MCF 10A (cell line): ENCODE measurements at regions not wholly inside any gene's neighbourhood (a gene's known extent, or its start where the extent isn't known, plus 50 kb on each side); places are given as distances from the start of the nearest gene placed in this dataset.

Experiments used
- BruUV-seq: library from RNA; stranded (reverse); fragments of 400-500 nt; replicated peaks from 2 replicates; lab custom pipeline; 2021; lab: Mats Ljungman, UMichigan
- CTCF ChIA-PET: fragments of 300-600 bp; sonication (Branson Sonifier 250); formaldehyde crosslinking; extraction: SDS; loops from one replicate; lab custom pipeline; 2021; ENCODE audit warnings: antibody characterized with exemption, inconsistent platforms; lab: Yijun Ruan, JAX
- POLR2A ChIA-PET: fragments of 300-600, 350-650 bp; sonication (Branson Sonifier 250); formaldehyde crosslinking; extraction: SDS; loops from one replicate; lab custom pipeline; 2020; ENCODE audit warnings: antibody characterized with exemption, inconsistent platforms; lab: Yijun Ruan, JAX
- DNase-seq: peaks from one replicate; pipeline ENCODE4 v3.0.0-alpha.2; 2018; ENCODE audit not compliant: unreplicated experiment
- H3K27ac Mint-ChIP-seq: one replicate; pipeline ENCODE4 v1.8.0; 2022; ENCODE audit warnings: mild to moderate bottlenecking, low read depth, mixed read lengths; ENCODE audit not compliant: unreplicated experiment
- H3K27me3 Mint-ChIP-seq: one replicate; pipeline ENCODE4 v1.8.0; 2022; ENCODE audit warnings: mixed read lengths; ENCODE audit not compliant: insufficient read depth, unreplicated experiment
- H3K36me3 Mint-ChIP-seq: one replicate; pipeline ENCODE4 v1.8.0; 2022; ENCODE audit warnings: mild to moderate bottlenecking, moderate library complexity, mixed read lengths; ENCODE audit not compliant: insufficient read depth, unreplicated experiment
- H3K4me1 Mint-ChIP-seq: one replicate; pipeline ENCODE4 v1.8.0; 2022; ENCODE audit warnings: mixed read lengths; ENCODE audit not compliant: insufficient read depth, unreplicated experiment
- H3K4me3 Mint-ChIP-seq: one replicate; pipeline ENCODE4 v1.8.0; 2022; ENCODE audit warnings: mild to moderate bottlenecking, moderate library complexity, mixed read lengths; ENCODE audit not compliant: unreplicated experiment
- H3K9me3 Mint-ChIP-seq: one replicate; pipeline ENCODE4 v1.8.0; 2022; ENCODE audit warnings: mixed read lengths; ENCODE audit not compliant: unreplicated experiment
- intact Hi-C: fragments of 100-400 bp; cut with micrococcal nuclease; formaldehyde crosslinking; loops from 2 replicates; pipeline ENCODE4 v1.14.1; 2022
- TF ChIP-seq, protein P1 (sequence below): fragments of 200-600 bp; IDR thresholded peaks from one replicate; pipeline ENCODE4 v1.8.0; 2022; ENCODE audit warnings: antibody characterized with exemption, mild to moderate bottlenecking; ENCODE audit not compliant: unreplicated experiment

GRCh38 chr3:5305684-5305989 is 118.1 kb downstream of the EDEM1 start:
- TF ChIP-seq, protein P1, sequence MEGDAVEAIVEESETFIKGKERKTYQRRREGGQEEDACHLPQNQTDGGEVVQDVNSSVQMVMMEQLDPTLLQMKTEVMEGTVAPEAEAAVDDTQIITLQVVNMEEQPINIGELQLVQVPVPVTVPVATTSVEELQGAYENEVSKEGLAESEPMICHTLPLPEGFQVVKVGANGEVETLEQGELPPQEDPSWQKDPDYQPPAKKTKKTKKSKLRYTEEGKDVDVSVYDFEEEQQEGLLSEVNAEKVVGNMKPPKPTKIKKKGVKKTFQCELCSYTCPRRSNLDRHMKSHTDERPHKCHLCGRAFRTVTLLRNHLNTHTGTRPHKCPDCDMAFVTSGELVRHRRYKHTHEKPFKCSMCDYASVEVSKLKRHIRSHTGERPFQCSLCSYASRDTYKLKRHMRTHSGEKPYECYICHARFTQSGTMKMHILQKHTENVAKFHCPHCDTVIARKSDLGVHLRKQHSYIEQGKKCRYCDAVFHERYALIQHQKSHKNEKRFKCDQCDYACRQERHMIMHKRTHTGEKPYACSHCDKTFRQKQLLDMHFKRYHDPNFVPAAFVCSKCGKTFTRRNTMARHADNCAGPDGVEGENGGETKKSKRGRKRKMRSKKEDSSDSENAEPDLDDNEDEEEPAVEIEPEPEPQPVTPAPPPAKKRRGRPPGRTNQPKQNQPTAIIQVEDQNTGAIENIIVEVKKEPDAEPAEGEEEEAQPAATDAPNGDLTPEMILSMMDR = no peak
- no peaks in the 10 kb centered on the region for H3K9me3 Mint-ChIP-seq
- H3K36me3 Mint-ChIP-seq = no peaks in the 10 kb centered on the region
- POLR2A ChIA-PET = no interaction called here
- intact Hi-C loops = loop anchor here (1.0 to 5.0 kb wide), 2 partner anchors 482 to 1494 kb away; no protein-coding TSS in a partner anchor
- no peak overlapping the region for H3K27ac Mint-ChIP-seq
- no TSS peak for BruUV-seq
- CTCF ChIA-PET = interaction anchor here (0.7 to 1.2 kb wide), 6 partner anchors 8 to 946 kb away, joined by 3 to 6 read pairs (median 4); no protein-coding TSS in a partner anchor
- H3K4me1 Mint-ChIP-seq = no peaks in the 10 kb centered on the region
- DNase-seq = no peak
- no peak overlapping the region for H3K4me3 Mint-ChIP-seq
- H3K27me3 Mint-ChIP-seq = no peaks in the 10 kb centered on the region

- BruUV-seq = no TSS peak
These were observed 121.7 kb downstream of the EDEM1 start for GRCh38 chr3:5309171-5309570.

GRCh38 chr3:5309602-5310001 is 122.1 kb downstream of the EDEM1 start:
- no peak overlapping the region for H3K27ac Mint-ChIP-seq
- H3K4me1 Mint-ChIP-seq = no peaks in the 10 kb centered on the region
- CTCF ChIA-PET = interaction anchor here (0.7 to 1.1 kb wide), 2 partner anchors 18 to 525 kb away, joined by 4 read pairs; no protein-coding TSS in a partner anchor
- BruUV-seq = no TSS peak
- H3K9me3 Mint-ChIP-seq = no peaks in the 10 kb centered on the region
- H3K36me3 Mint-ChIP-seq = no peaks in the 10 kb centered on the region
- intact Hi-C loops = loop anchor here (5.0 kb wide), 1 partner anchor 478 kb away; no protein-coding TSS in a partner anchor
- POLR2A ChIA-PET = no interaction called here
- TF ChIP-seq, protein P1 = no peak
- no peak overlapping the region for H3K4me3 Mint-ChIP-seq
- no peaks in the 10 kb centered on the region for H3K27me3 Mint-ChIP-seq
- no peak for DNase-seq

More at GRCh38 chr3:5309171-5309570, 121.7 kb downstream of the EDEM1 start:
- Mint-ChIP-seq H3K4me3 (no peak overlapping the region), H3K4me1 (no peaks in the 10 kb centered on the region), H3K27me3 (no peaks in the 10 kb centered on the region), H3K36me3 (no peaks in the 10 kb centered on the region), H3K9me3 (no peaks in the 10 kb centered on the region), H3K27ac (no peak overlapping the region)
- ChIA-PET CTCF (interaction anchor here (0.7 kb wide), 1 partner anchor 525 kb away, joined by 4 read pairs; no protein-coding TSS in a partner anchor), POLR2A (no interaction called here)
- DNase-seq = no peak
- intact Hi-C loops = loop anchor here (5.0 kb wide), 1 partner anchor 478 kb away; no protein-coding TSS in a partner anchor
- TF ChIP-seq, protein P1 = no peak

DNA sequence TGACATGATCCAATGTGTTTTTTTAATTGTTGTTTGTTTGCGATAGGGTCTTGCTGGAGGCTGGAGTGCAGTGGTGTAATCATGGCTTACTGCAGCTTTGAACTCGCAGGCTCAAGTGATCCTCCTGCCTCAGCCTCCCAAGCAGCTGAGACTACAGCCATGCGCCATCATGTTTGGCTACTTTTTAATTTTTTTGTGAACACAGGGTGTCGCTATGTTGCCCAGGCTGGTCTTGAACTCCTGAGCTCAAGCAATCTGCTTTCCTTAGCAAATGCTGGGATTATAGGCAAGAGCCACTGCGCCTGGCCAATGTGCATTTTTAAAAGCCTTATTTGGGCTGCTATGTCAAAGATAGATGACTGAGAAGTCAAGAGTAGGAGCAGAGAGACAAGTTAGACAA is 123.0 kb downstream of the EDEM1 start:
- no peaks in the 10 kb centered on the region for H3K27me3 Mint-ChIP-seq
- POLR2A ChIA-PET = no interaction called here
- H3K4me3 Mint-ChIP-seq = no peak overlapping the region
- CTCF ChIA-PET = interaction anchor here (1.1 kb wide), 1 partner anchor 19 kb away, joined by 4 read pairs; no protein-coding TSS in a partner anchor
- no peaks in the 10 kb centered on the region for H3K4me1 Mint-ChIP-seq
- no peaks in the 10 kb centered on the region for H3K36me3 Mint-ChIP-seq
- no TSS peak for BruUV-seq
- no peak overlapping the region for H3K27ac Mint-ChIP-seq
- no peak for DNase-seq
- no peaks in the 10 kb centered on the region for H3K9me3 Mint-ChIP-seq
- intact Hi-C loops = no loop called here
- TF ChIP-seq, protein P1 = no peak
